Right ventricle myocardium superior (tissue), 1 donor: ENCODE measurements at regions not wholly inside any gene's neighbourhood (a gene's known extent, or its start where the extent isn't known, plus 50 kb on each side); places are given as distances from the start of the nearest gene placed in this dataset.

Experiments
- ATAC-seq: fragments of 200-7000 bp; cut with Tn5 transposase; one replicate; pipeline ENCODE4 v1.9.1; 2020; ENCODE audit warnings: mild to moderate bottlenecking; ENCODE audit not compliant: poor library complexity
- DNase-seq: peaks from one replicate; pipeline ENCODE4 v3.0.0-alpha.2; 2020
- intact Hi-C: fragments of 100-400 bp; cut with DNase I; formaldehyde crosslinking; loops from one replicate; pipeline ENCODE4 v1.11.2; 2022
- donor health status: DM: no; HTN: yes; CAD: no; lungs with severe emphysema.

GRCh38 chr2:180177534-180177933 lies 170.4 kb upstream of the CWC22 start:
- DNase-seq (no peak), ATAC-seq (no peak)
- intact Hi-C loops = no loop called here

DNA sequence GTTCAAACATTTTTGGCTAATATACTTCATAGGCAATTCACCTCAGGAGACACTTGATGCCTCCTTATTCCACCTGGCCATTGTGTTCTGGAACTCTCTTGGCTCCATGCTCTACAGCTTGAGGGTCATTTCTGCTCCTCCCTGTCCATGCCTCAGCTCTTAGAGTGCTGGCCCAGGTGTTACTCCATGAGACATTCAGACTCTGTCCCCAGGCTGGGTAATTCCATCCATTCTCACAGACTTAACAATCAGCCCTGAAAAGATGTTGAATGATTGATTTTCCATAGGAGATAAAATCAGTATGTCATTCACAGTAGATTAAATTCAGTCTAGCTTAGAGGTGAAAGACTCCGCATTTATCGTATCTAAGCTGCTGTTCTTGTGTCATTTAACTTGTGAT lies 168.6 kb upstream of the CWC22 start:
- DNase-seq (no peak), ATAC-seq (no peak)
- intact Hi-C loops = no loop called here

DNA sequence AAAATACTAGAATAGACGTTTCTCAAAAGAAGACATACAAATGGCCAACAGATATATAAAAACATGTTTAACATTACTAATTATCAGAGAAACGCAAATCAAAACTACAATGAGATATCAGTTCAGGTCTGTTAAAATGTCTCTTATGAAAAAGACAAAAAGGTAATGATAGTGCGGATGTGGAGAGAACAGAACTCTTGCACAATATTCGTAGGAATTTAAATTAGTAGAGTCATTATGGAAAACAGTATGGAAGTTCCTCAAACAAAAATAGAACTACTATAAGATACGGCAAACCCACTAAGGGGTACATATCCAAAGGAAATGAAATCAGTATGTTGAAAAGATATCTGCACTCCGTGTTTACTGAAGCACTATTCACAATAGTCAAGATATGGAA lies 167.5 kb upstream of the CWC22 start:
- DNase-seq (no peak), ATAC-seq (no peak)
- intact Hi-C loops = no loop called here

DNA sequence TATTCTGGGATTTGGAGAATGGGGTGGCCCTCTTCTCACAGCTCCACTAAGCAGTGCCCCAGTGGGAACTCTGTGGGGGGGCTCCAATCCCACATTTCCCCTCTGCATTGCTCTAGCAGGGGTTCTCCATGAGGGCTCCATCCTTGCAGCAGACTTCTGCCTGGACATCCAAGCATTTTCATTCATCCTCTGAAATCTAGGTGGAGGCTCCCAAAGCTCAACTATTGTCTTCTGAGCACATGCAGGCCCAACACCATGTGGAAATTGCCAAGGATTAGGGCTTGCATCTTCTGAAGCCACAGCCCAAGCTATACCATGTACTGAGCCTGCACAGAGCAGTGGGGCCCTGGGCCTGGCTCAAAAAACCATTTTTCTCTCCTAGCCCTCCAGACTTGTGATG lies 162.4 kb upstream of the CWC22 start:
- DNase-seq (no peak), ATAC-seq (no peak)
- intact Hi-C loops = no loop called here

- DNase-seq (no peak), ATAC-seq (no peak)
- intact Hi-C loops = no loop called here
These were observed 154.3 kb upstream of the CWC22 start for GRCh38 chr2:180161415-180161814.

DNA sequence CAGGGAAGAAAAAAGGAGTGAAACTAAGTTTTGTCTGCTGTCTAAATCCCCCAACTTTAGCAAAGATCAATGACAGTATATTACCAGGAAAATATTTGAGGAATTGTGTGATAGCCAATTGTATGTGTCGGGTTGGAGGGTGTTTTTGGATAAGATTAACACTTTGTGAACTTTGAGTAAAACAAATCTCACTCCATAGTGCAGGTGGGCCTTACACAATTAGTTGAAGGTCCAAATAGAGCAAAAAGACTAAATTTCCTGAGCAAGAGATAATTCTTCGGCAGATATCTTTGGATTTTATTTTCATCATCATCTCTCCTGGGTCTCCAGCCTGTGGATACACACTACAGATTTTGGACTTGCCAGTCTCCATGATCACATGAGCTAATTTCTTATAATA lies 152.8 kb upstream of the CWC22 start:
- DNase-seq (no peak), ATAC-seq (no peak)
- intact Hi-C loops = no loop called here

DNA sequence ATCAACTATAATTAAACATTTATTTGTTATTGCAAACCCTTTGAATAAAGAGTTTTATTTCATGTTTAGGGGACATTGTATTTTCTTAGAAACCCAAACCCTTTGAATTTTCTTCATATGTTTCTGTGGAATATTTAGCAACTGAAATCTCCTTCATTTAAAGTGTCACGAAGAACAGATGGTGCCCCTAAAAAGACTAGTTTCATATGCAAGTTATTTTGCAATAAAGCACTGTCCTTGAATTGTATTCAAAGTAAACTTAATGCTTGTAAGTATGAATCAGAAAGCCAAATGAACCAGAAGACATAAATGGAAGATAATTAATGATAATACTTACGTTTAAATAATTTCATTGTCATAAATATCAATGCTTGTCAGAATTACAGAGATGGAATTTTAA lies 151.9 kb upstream of the CWC22 start:
- DNase-seq (no peak), ATAC-seq (no peak)
- intact Hi-C loops = no loop called here

DNA sequence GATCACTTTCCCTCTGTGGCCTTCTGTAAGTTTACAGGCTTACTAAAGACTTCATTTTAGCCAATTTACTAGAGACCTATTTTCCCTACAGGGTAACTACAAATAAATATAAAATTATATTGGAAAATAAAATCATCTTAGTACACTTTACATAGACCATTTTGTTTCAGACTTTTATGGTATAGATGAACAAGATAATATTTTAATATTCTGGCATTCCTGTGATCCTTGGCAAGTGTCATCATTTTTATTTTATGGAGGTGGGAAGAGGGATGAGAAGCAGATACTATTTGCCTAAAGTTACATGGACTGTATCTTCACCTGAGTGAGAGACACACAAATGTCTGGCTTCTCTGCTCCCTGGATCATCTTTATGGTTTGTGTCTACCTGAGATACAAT lies 149.6 kb upstream of the CWC22 start:
- intact Hi-C loops = no loop called here
- ATAC-seq (no peak), DNase-seq (no peak)

DNA sequence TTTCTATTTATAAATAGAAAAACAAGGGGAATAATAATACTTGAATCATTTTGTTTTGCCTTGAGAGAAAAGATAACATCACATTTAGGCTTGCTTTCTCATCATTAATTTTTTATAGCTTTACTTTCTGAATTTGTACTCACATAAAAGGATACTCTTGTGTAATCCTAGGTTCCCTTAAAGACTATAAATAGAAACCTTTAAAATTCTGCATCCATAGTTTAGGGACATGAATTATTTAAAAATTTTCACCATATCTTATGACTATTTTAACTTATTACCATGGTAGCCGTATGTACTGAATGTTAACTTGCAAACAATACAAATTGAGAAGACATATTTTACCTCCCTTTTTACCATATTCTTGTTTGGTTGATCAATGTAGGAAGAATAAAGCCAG lies 143.5 kb upstream of the CWC22 start:
- no peak for ATAC-seq
- intact Hi-C loops = no loop called here
- no peak for DNase-seq

DNA sequence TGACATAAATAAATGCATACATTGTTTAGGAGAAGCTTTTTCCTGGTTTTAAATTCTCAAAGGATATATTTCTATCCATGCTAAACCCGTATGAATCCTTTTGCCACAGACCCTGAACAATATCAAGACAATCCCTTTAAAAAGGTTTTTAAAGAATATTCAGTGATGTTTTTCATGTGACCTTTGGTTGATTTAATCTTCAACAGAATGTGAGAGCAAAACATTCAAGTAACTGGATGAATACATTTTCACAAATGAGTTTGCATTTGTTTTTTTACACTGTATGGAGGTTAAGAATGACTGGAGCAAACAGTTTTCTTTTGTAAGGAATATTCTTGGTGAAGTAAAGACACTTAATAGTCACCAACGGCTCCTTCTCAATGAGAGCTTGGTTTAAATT lies 139.4 kb upstream of the CWC22 start:
- no peak for DNase-seq
- no peak for ATAC-seq
- intact Hi-C loops = no loop called here

GRCh38 chr2:180146114-180146513 lies 139.0 kb upstream of the CWC22 start:
- ATAC-seq = no peak
- DNase-seq = no peak
- intact Hi-C loops = no loop called here

- DNase-seq (no peak), ATAC-seq (no peak)
- intact Hi-C loops = no loop called here
These were observed 138.1 kb upstream of the CWC22 start for GRCh38 chr2:180145163-180145562.

GRCh38 chr2:180144338-180144813 lies 137.3 kb upstream of the CWC22 start:
- no peak for ATAC-seq

GRCh38 chr2:180143633-180144337 lies 136.7 kb upstream of the CWC22 start:
- intact Hi-C loops = no loop called here
- DNase-seq = no peak
- ATAC-seq = no peak

More at GRCh38 chr2:180144338-180144813, 137.3 kb upstream of the CWC22 start:
- intact Hi-C loops = no loop called here
- no peak for DNase-seq

GRCh38 chr2:180141600-180141999 lies 134.5 kb upstream of the CWC22 start:
- DNase-seq (no peak), ATAC-seq (no peak)
- intact Hi-C loops = no loop called here

- ATAC-seq = no peak
- intact Hi-C loops = loop anchor here (10.0 kb wide), 1 partner anchor 921 kb away; no protein-coding TSS in a partner anchor
- DNase-seq = no peak
These were observed 126.6 kb upstream of the CWC22 start for GRCh38 chr2:180133736-180134135.

DNA sequence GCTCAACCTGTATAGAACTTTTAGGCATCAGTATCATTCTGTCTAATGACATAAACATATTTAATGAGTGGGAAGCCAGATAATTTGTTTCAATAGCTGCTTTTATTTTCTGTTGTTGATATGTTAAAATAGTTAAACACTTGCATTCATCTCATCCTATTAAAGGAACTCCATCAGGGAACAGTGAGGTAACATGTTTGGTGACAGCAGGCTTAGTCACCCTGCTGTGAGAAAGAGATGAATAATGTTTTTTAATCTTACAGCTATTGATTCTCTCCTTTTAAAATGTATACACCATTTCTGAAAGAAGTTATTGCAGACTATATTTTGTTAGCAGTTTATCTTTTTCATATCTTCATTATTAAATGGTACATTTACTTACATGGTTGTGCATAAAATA lies 123.3 kb upstream of the CWC22 start:
- DNase-seq = no peak
- intact Hi-C loops = loop anchor here (10.0 kb wide), 1 partner anchor 924 kb away; no protein-coding TSS in a partner anchor
- ATAC-seq = no peak

GRCh38 chr2:180128861-180129260 lies 121.8 kb upstream of the CWC22 start:
- intact Hi-C loops = no loop called here
- ATAC-seq (no peak), DNase-seq (no peak)

DNA sequence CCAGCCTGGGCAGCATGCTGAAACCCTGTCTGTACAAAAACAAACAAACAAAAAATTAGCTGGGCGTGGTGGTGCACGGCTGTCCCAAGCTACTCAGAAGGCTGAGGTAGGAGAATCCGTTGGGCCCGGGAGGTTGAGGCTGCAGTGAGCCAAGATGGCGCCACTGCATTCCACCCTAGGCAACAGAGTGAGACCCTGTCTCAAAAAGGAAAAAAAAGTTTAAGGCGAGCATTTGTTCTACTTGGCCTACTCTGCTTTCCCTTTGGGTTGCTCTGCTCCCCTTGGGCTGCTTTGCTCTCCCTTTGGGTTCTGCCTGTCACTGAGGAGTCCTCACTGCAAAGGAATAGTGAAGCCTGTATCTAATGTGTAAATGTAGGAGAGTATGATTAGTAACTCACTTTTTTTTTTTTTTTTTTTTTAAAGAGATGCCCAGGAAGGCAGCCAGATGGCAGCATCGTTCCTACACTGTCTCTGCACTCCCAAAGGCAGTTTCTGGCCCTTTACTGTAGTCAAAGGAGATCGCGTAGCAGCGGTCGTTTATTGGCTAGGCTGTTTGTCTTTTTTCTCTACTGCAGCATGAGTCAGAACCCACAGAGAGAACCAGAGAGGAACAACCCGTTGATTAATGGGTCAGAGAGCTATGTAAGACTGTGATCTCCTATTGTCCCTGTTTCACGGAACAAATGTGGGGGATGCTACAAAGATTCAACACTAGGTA lies 118.3 kb upstream of the CWC22 start:
- peak; percentile 91 for ATAC-seq
- peak; percentile 48 for DNase-seq
- intact Hi-C loops = no loop called here
